ENCODE measurements at regions not wholly inside any gene's neighbourhood (a gene's known extent, or its start where the extent isn't known, plus 50 kb on each side); places are given as distances from the start of the nearest gene placed in this dataset.

DNA sequence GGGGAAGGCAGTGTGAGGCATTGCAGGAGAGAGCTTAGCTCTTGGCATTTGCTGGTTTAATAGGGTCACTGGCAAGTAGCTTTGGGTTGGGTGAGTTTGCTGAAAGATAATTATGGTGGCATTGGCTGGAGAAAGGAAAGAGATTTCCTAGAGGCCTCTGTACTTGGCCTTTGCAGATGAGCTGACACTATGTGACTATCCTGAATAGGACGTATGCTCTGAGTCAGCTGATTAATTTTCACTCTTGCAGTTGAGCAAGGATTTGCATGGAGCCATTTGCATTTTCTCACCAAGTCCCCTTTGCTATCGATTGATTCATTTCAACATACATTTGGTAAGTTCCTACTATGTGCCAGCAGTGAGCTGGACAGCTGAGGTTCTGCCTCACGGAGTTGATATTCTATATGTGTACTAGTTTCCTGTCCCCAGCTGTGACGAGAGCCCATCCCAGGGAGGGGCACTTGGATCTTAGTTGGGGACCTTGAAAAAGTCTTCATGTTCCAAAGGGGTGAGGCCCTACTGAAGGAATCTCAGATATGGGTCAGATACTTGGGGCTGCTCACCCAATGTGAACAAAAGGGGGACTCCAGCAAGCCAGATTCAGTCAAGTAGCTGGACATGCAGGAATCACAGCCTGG lies 245.7 kb downstream of the LOXHD1 start:
- TF ChIP-seq, protein P1, sequence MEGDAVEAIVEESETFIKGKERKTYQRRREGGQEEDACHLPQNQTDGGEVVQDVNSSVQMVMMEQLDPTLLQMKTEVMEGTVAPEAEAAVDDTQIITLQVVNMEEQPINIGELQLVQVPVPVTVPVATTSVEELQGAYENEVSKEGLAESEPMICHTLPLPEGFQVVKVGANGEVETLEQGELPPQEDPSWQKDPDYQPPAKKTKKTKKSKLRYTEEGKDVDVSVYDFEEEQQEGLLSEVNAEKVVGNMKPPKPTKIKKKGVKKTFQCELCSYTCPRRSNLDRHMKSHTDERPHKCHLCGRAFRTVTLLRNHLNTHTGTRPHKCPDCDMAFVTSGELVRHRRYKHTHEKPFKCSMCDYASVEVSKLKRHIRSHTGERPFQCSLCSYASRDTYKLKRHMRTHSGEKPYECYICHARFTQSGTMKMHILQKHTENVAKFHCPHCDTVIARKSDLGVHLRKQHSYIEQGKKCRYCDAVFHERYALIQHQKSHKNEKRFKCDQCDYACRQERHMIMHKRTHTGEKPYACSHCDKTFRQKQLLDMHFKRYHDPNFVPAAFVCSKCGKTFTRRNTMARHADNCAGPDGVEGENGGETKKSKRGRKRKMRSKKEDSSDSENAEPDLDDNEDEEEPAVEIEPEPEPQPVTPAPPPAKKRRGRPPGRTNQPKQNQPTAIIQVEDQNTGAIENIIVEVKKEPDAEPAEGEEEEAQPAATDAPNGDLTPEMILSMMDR (IDR thresholded peaks at IDR 0.05; ENCODE audit: unreplicated experiment), result no peak
- intact Hi-C loops (cut with micrococcal nuclease), result no loop called here
- CTCF ChIA-PET, result interaction anchor here (0.9 kb wide), 1 partner anchor 38 kb away, joined by 4 read pairs; no protein-coding TSS in a partner anchor

DNA sequence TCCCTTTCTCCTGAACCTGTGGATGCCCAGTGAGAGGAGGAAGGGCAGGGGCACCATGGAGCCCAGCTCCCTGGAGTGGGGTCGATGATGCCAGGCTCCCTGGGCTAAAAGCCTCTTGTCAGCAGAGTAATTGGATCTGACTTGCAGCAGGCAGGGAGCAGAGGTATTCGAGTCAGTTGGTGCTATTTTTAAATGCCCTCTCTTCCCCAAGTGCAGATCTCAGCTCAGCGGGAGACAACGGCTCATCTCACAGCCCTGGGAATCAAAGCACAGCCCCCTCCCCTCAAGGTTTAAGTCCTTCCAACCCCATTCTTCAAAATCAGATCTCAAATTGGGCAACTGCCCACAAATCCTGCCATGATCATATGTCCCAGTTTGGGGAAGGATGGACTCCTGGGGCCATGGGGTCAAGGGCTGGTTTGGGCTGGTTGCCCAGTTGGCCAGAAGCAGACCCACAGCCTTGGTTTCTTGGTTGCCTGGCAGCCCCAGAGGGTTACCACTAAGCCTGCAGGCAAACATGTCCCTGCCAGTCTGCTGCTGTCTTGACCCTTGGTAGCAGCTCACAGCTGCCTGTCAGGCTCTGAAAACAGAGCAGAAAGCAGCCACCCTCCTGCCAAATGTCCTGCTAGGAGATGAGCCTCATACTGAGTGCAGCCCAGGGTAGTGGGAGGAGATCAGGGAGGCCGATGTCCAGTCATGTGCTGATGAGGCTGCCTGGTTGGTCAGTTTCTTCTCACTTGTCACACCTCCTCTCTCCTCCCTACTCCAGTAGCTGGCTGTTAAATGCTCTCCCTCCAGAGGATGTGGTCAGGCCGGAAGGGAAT lies 244.9 kb downstream of the LOXHD1 start:
- Mint-ChIP-seq H3K9me3 (ENCODE audit: unreplicated experiment) (no peaks in the 10 kb centered on the region), H3K4me1 (ENCODE audit: insufficient read depth, unreplicated experiment) (peaks cover 14% of the 10 kb centered on the region), H3K36me3 (ENCODE audit: insufficient read depth, unreplicated experiment) (no peaks in the 10 kb centered on the region), H3K4me3 (ENCODE audit: unreplicated experiment) (no peak overlapping the region), H3K27me3 (ENCODE audit: insufficient read depth, unreplicated experiment) (no peaks in the 10 kb centered on the region), H3K27ac (ENCODE audit: low read depth, unreplicated experiment) (no peak overlapping the region)
- TF ChIP-seq, protein P1 (IDR thresholded peaks at IDR 0.05; ENCODE audit: unreplicated experiment), result no peak
- peak; percentile 37 for DNase-seq (ENCODE audit: unreplicated experiment)
- intact Hi-C loops (cut with micrococcal nuclease), result no loop called here
- ChIA-PET POLR2A (no interaction called here), CTCF (interaction anchor here (0.5 to 1.3 kb wide), 3 partner anchors 37 to 131 kb away, joined by 3 to 6 read pairs (median 4); no protein-coding TSS in a partner anchor)
- no TSS peak for BruUV-seq (replicated peaks)

More for the DNA sequence above, 245.7 kb downstream of the LOXHD1 start:
- Mint-ChIP-seq H3K27me3 (ENCODE audit: insufficient read depth, unreplicated experiment) (no peaks in the 10 kb centered on the region), H3K36me3 (ENCODE audit: insufficient read depth, unreplicated experiment) (no peaks in the 10 kb centered on the region), H3K4me3 (ENCODE audit: unreplicated experiment) (no peak overlapping the region), H3K4me1 (ENCODE audit: insufficient read depth, unreplicated experiment) (peaks cover 15% of the 10 kb centered on the region), H3K9me3 (ENCODE audit: unreplicated experiment) (no peaks in the 10 kb centered on the region), H3K27ac (ENCODE audit: low read depth, unreplicated experiment) (no peak overlapping the region)
- DNase-seq (ENCODE audit: unreplicated experiment), result no peak
- POLR2A ChIA-PET, result no interaction called here
- no TSS peak for BruUV-seq (replicated peaks)

DNA sequence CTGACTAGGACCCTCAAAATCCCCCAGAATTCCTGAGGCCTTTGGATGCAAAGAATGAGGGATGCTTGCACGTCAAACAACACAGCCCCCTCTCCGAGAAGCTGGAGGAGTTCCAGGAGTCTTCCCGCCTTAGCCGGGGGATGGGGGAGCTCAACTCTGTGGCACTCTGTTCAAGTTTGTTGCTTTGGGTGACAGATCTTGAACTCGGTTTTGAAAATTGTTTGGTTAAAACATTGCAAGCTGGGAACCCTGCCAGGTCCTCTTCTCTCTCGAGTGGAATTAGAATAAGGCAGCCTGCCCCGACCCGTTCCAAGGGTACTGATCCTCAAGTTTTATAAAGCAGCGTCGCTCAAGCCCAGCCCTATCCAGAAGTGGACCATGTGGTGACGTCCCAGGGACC lies 244.1 kb downstream of the LOXHD1 start:
- TF ChIP-seq, protein P1 (IDR thresholded peaks at IDR 0.05; ENCODE audit: unreplicated experiment), result no peak
- Mint-ChIP-seq H3K9me3 (ENCODE audit: unreplicated experiment) (no peaks in the 10 kb centered on the region), H3K4me1 (ENCODE audit: insufficient read depth, unreplicated experiment) (peaks cover 6% of the 10 kb centered on the region), H3K36me3 (ENCODE audit: insufficient read depth, unreplicated experiment) (no peaks in the 10 kb centered on the region), H3K4me3 (ENCODE audit: unreplicated experiment) (no peak overlapping the region), H3K27ac (ENCODE audit: low read depth, unreplicated experiment) (no peak overlapping the region), H3K27me3 (ENCODE audit: insufficient read depth, unreplicated experiment) (no peaks in the 10 kb centered on the region)
- DNase-seq (ENCODE audit: unreplicated experiment), result no peak
- POLR2A ChIA-PET, result no interaction called here
- intact Hi-C loops (cut with micrococcal nuclease), result no loop called here
- CTCF ChIA-PET, result interaction anchor here (0.5 to 1.3 kb wide), 4 partner anchors 17 to 239 kb away, joined by 3 to 6 read pairs (median 3); a partner anchor contains a TSS
- BruUV-seq (replicated peaks), result no TSS peak

DNA sequence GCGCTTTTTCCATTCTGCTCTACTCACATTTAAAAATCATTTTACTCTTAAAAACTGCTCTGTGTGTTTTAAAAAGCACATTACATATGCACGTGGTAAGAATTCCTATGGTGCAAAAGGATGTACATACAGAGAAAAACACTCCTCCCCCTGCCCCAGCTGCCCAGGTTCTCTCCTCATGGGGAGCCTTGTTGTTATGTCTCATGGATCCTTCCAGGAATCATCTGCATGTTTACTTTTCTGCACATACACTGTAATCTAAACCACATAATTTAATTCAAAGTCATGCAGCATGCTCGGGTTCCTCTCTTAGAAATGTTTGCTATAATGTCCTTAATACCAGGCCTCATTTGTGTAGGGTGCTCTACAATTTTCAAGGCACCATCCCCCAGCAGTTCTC lies 243.3 kb downstream of the LOXHD1 start:
- Mint-ChIP-seq H3K27ac (ENCODE audit: low read depth, unreplicated experiment) (no peak overlapping the region), H3K27me3 (ENCODE audit: insufficient read depth, unreplicated experiment) (no peaks in the 10 kb centered on the region), H3K4me1 (ENCODE audit: insufficient read depth, unreplicated experiment) (peaks cover 6% of the 10 kb centered on the region), H3K4me3 (ENCODE audit: unreplicated experiment) (no peak overlapping the region), H3K36me3 (ENCODE audit: insufficient read depth, unreplicated experiment) (no peaks in the 10 kb centered on the region), H3K9me3 (ENCODE audit: unreplicated experiment) (no peaks in the 10 kb centered on the region)
- BruUV-seq (replicated peaks), result no TSS peak
- DNase-seq (ENCODE audit: unreplicated experiment), result no peak
- TF ChIP-seq, protein P1 (IDR thresholded peaks at IDR 0.05; ENCODE audit: unreplicated experiment), result no peak
- CTCF ChIA-PET, result interaction anchor here (0.8 to 0.9 kb wide), 2 partner anchors 16 to 240 kb away, joined by 3 read pairs; a partner anchor contains a TSS
- intact Hi-C loops (cut with micrococcal nuclease), result no loop called here
- POLR2A ChIA-PET, result no interaction called here
